NCI-H2171 treated with DMSO at 0.1 percent for 48 hours (cell line): ENCODE measurements at regions not wholly inside any gene's neighbourhood (a gene's known extent, or its start where the extent isn't known, plus 50 kb on each side); places are given as distances from the start of the nearest gene placed in this dataset.
"Not testable (repeated sequence)": the region's sequence is repeated elsewhere in the genome, so short reads cannot be mapped to it uniquely, and the experiment has no call there.

Experiments used
- DNase-seq: peaks from one replicate; lab custom pipeline; 2025; lab: John Stamatoyannopoulos, UW

- no peak for DNase-seq
These were observed 784.1 kb downstream of the MAT2B start for GRCh38 chr5:164289526-164289925.

- DNase-seq = no peak
These were observed 791.2 kb downstream of the MAT2B start for GRCh38 chr5:164296603-164297080.

GRCh38 chr5:164298165-164298564 is 792.7 kb downstream of the MAT2B start:
- no peak for DNase-seq

GRCh38 chr5:164300295-164300694 is 794.9 kb downstream of the MAT2B start:
- DNase-seq = no peak

- DNase-seq = no peak
These were observed 795.7 kb downstream of the MAT2B start for GRCh38 chr5:164301136-164301535.

- DNase-seq = no peak
These were observed 796.3 kb downstream of the MAT2B start for GRCh38 chr5:164301708-164302107.

GRCh38 chr5:164302533-164303235 is 797.3 kb downstream of the MAT2B start:
- DNase-seq = no peak

GRCh38 chr5:164303646-164304215 is 798.3 kb downstream of the MAT2B start:
- no peak for DNase-seq

- DNase-seq = no peak
These were observed 801.2 kb downstream of the MAT2B start for GRCh38 chr5:164306662-164307061.

- no peak for DNase-seq
These were observed 807.4 kb downstream of the MAT2B start for GRCh38 chr5:164312801-164313200.

- DNase-seq = no peak
These were observed 812.3 kb downstream of the MAT2B start for GRCh38 chr5:164317676-164318075.

- no peak for DNase-seq
These were observed 813.7 kb downstream of the MAT2B start for GRCh38 chr5:164319161-164319560.

- DNase-seq = no peak
These were observed 818.8 kb downstream of the MAT2B start for GRCh38 chr5:164324239-164324638.

GRCh38 chr5:164326219-164326618 is 820.8 kb downstream of the MAT2B start:
- no peak for DNase-seq

- DNase-seq = not testable (repeated sequence)
These were observed 821.7 kb downstream of the MAT2B start for GRCh38 chr5:164327166-164327565.

GRCh38 chr5:164332349-164333196 is 827.2 kb downstream of the MAT2B start:
- no peak for DNase-seq

GRCh38 chr5:164335837-164336236 is 830.4 kb downstream of the MAT2B start:
- no peak for DNase-seq

GRCh38 chr5:164336276-164336675 is 830.9 kb downstream of the MAT2B start:
- DNase-seq = no peak

GRCh38 chr5:164336906-164337305 is 831.5 kb downstream of the MAT2B start:
- no peak for DNase-seq

- no peak for DNase-seq
These were observed 835.7 kb downstream of the MAT2B start for GRCh38 chr5:164341056-164341619.

GRCh38 chr5:164345173-164345849 is 839.9 kb downstream of the MAT2B start:
- DNase-seq = no peak

- DNase-seq = no peak
These were observed 840.4 kb downstream of the MAT2B start for GRCh38 chr5:164345853-164346252.
